GM12878 (cell line): ENCODE measurements at regions not wholly inside any gene's neighbourhood (a gene's known extent, or its start where the extent isn't known, plus 50 kb on each side); places are given as distances from the start of the nearest gene placed in this dataset.

Experiments
- ATAC-seq: fragments of 200-7000 bp; cut with Tn5 transposase; 3 replicates; pipeline ENCODE4 v1.9.1; 2020; ENCODE audit warnings: mild to moderate bottlenecking, moderate library complexity
- BruUV-seq: library from RNA; stranded (reverse); fragments of 400-500 nt; replicated peaks from 2 replicates; lab custom pipeline; 2021; lab: Mats Ljungman, UMichigan
- CTCF ChIA-PET: fragments of 300-600 bp; sonication (Branson Sonifier 250); formaldehyde crosslinking; extraction: SDS; loops from one replicate; lab custom pipeline; 2021; ENCODE audit warnings: inconsistent platforms; lab: Yijun Ruan, JAX
- POLR2A ChIA-PET: fragments of 350-600 bp; formaldehyde crosslinking; extraction: SDS; loops from one replicate; lab custom pipeline; 2021; ENCODE audit warnings: inconsistent platforms; lab: Charles Lee
- RAD21 ChIA-PET: fragments of 300-600 bp; sonication (Branson Sonifier 250); formaldehyde crosslinking; loops from one replicate; lab custom pipeline; 2023; ENCODE audit warnings: antibody characterized with exemption; ENCODE audit not compliant: unreplicated experiment; lab: Charles Lee
- SMC1A ChIA-PET: fragments of 300-600 bp; sonication (Branson Sonifier 250); formaldehyde crosslinking; loops from one replicate; lab custom pipeline; 2023; ENCODE audit not compliant: unreplicated experiment, uncharacterized antibody; lab: Charles Lee
- DNase-seq: peaks from one replicate; pipeline ENCODE4 v3.0.0-alpha.2; 2011; ENCODE audit warnings: low read depth, low spot score
- FAIRE-seq: peaks from 3 replicates; lab custom pipeline; 2011; peaks lifted over from hg19 to GRCh38; lab: Jason Lieb, UNC
- H2AFZ ChIP-seq: 2 replicates; pipeline ENCODE4 v1.6.0; 2011; ENCODE audit warnings: low read depth, low read length, control low read depth; ENCODE audit not compliant: control insufficient read depth
- H3K27ac ChIP-seq: 2 replicates; pipeline ENCODE4 v1.5.1; 2011; ENCODE audit warnings: control low read depth; ENCODE audit not compliant: control insufficient read depth, insufficient read depth
- H3K27me3 ChIP-seq, 2 experiments: replicated peaks in 1 of 2; 2 replicates each; pipeline versions ENCODE4 v1.6.0 to v1.6.1; 2011; ENCODE audit warnings: low read length in 1 of 2; ENCODE audit not compliant: control insufficient read depth in 2 of 2, insufficient read depth in 2 of 2
- H3K36me3 ChIP-seq, 2 experiments: 2 replicates each; pipeline ENCODE4 v1.5.1; 2011; ENCODE audit warnings: low read length in 1 of 2; ENCODE audit not compliant: control insufficient read depth in 2 of 2, insufficient read depth in 2 of 2
- H3K4me1 ChIP-seq: 2 replicates; pipeline ENCODE4 v1.6.1; 2011; ENCODE audit warnings: mild to moderate bottlenecking, low read length, moderate library complexity, mixed read lengths; ENCODE audit not compliant: control insufficient read depth, insufficient read depth
- H3K4me2 ChIP-seq: 2 replicates; pipeline ENCODE4 v1.6.0; 2011; ENCODE audit warnings: control low read depth; ENCODE audit not compliant: control insufficient read depth, insufficient read depth
- H3K4me3 ChIP-seq: fragments of 200-600 bp; sonication (generic); 2 replicates; pipeline ENCODE4 v1.5.1; 2016
- H3K79me2 ChIP-seq: 2 replicates; pipeline ENCODE4 v1.6.0; 2011; ENCODE audit warnings: low read length; ENCODE audit not compliant: control insufficient read depth, insufficient read depth
- H3K9ac ChIP-seq: 2 replicates; pipeline ENCODE4 v1.8.0; 2011; ENCODE audit warnings: low read length, control low read depth, mixed read lengths; ENCODE audit not compliant: control insufficient read depth, insufficient read depth
- H3K9me3 ChIP-seq: replicated peaks from 3 replicates; pipeline ENCODE4 v1.5.1; 2011; ENCODE audit warnings: mild to moderate bottlenecking, low read length; ENCODE audit not compliant: control insufficient read depth, insufficient read depth
- H4K20me1 ChIP-seq: 2 replicates; pipeline ENCODE4 v1.6.0; 2011; ENCODE audit not compliant: control insufficient read depth, insufficient read depth
- DPF2 ChIP-seq: fragments of 450-650 bp; IDR thresholded peaks from 2 replicates; pipeline ENCODE4 v1.6.1; 2017; ENCODE audit warnings: mild to moderate bottlenecking
- ETV6 ChIP-seq, 2 experiments: fragments of 450-650 bp in 1 of 2; IDR thresholded peaks in 1 of 2; conservative IDR thresholded peaks in 1 of 2; 2 replicates each; pipeline ENCODE4 v1.6.1; 2014; ENCODE audit warnings: antibody characterized with exemption in 1 of 2, borderline replicate concordance in 1 of 2, low read depth in 1 of 2, mild to moderate bottlenecking in 1 of 2, moderate library complexity in 1 of 2
- IRF4 ChIP-seq: IDR thresholded peaks from 2 replicates; pipeline ENCODE4 v1.6.1; 2011; ENCODE audit warnings: low read depth, low read length
- KAT2A ChIP-seq: conservative IDR thresholded peaks from 2 replicates; pipeline ENCODE4 v1.6.1; 2011; ENCODE audit warnings: low read depth, low read length; ENCODE audit not compliant: control insufficient read depth
- MAX ChIP-seq: IDR thresholded peaks from 2 replicates; pipeline ENCODE4 v1.6.1; 2012; ENCODE audit warnings: low read depth, low read length, improper control_type of control experiment
- MEF2A ChIP-seq: IDR thresholded peaks from 2 replicates; pipeline ENCODE4 v1.6.1; 2011; ENCODE audit warnings: low read depth, mild to moderate bottlenecking, low read length, moderate library complexity; ENCODE audit not compliant: insufficient read depth
- NR2C2 ChIP-seq: IDR thresholded peaks from 2 replicates; pipeline ENCODE4 v1.6.1; 2011; ENCODE audit warnings: borderline replicate concordance, low read depth; ENCODE audit not compliant: control insufficient read depth, insufficient read length
- PKNOX1 ChIP-seq: fragments of 450-650 bp; IDR thresholded peaks from 2 replicates; pipeline ENCODE4 v1.6.1; 2016; ENCODE audit warnings: mild to moderate bottlenecking
- PML ChIP-seq: IDR thresholded peaks from 2 replicates; pipeline ENCODE4 v1.6.1; 2012; ENCODE audit warnings: low read length, inconsistent platforms
- POU2F2 ChIP-seq: IDR thresholded peaks from 3 replicates; pipeline ENCODE4 v1.6.1; 2011; ENCODE audit warnings: low read depth, mild to moderate bottlenecking, low read length, borderline replicate concordance
- PRDM15 ChIP-seq: fragments of 450-650 bp; formaldehyde crosslinking; IDR thresholded peaks from 2 replicates; pipeline ENCODE4 v1.4.0; 2020; ENCODE audit warnings: mild to moderate bottlenecking, moderate library complexity
- RELB ChIP-seq: fragments of 450-650 bp; IDR thresholded peaks from 2 replicates; pipeline ENCODE4 v1.6.1; 2017; ENCODE audit warnings: low read depth, mild to moderate bottlenecking, moderate library complexity
- RUNX3 ChIP-seq: IDR thresholded peaks from 2 replicates; pipeline ENCODE4 v1.6.1; 2012; ENCODE audit warnings: low read length, inconsistent platforms
- SMARCA5 ChIP-seq: fragments of 450-650 bp; IDR thresholded peaks from 2 replicates; pipeline ENCODE4 v1.6.1; 2017; ENCODE audit warnings: mild to moderate bottlenecking
- ZNF24 ChIP-seq: fragments of 450-650 bp; IDR thresholded peaks from 2 replicates; pipeline ENCODE4 v1.6.1; 2017; ENCODE audit warnings: antibody characterized with exemption, mild to moderate bottlenecking
- WGBS: methylation state at CpG from one replicate; pipeline ENCODE4 v1.1.6; 2016; ENCODE audit warnings: low lambda C conversion rate; ENCODE audit not compliant: insufficient replicate concordance, insufficient coverage; ENCODE audit errors: missing lambda C conversion rate; 5-methylcytosine and 5-hydroxymethylcytosine counted together
- in situ Hi-C: fragments of 300-500 bp; cut with MboI; formaldehyde crosslinking; loops from 9 replicates; pipeline ENCODE4 v1.14.3; 2018; ENCODE audit warnings: mixed read lengths
- intact Hi-C: fragments of 100-400 bp; cut with micrococcal nuclease; formaldehyde crosslinking; loops from one replicate; pipeline ENCODE4 v1.14.2; 2022; ENCODE audit not compliant: unreplicated experiment

- TF ChIP-seq RELB = no peak
These were observed 54.7 kb upstream of the EIF5 start (continued) for GRCh38 chr14:103279142-103280025.

GRCh38 chr14:103280278-103280928 lies 53.6 kb upstream of the EIF5 start:
- peaks cover 0 to 9% of the 10 kb centered on the region in 2 experiments; a peak in 2 of 4 replicates for H3K27me3 ChIP-seq
- no peaks in the 10 kb centered on the region for H3K36me3 ChIP-seq
- intact Hi-C loops = no loop called here
- no peak for FAIRE-seq
- RAD21 ChIA-PET = no interaction called here
- H3K9me3 ChIP-seq = peaks cover 2% of the 10 kb centered on the region; the same call in 1 of the 3 replicates
- CTCF ChIA-PET = no interaction called here
- H2AFZ ChIP-seq = no peak overlapping the region
- no peak for ATAC-seq
- H3K4me1 ChIP-seq = no peaks in the 10 kb centered on the region
- H3K9ac ChIP-seq = no peak overlapping the region
- no peak overlapping the region for H3K4me2 ChIP-seq
- H3K79me2 ChIP-seq = no peaks in the 10 kb centered on the region
- no TSS peak for BruUV-seq
- no peaks in the 10 kb centered on the region for H4K20me1 ChIP-seq
- DNase-seq = no peak
- SMC1A ChIA-PET = no interaction called here
- no peak overlapping the region for H3K4me3 ChIP-seq
- in situ Hi-C loops = no loop called here
- POLR2A ChIA-PET = no interaction called here
- H3K27ac ChIP-seq = no peak overlapping the region
- 80% methylated on average over 15 of the region's 15 CpGs for WGBS
- no peak for TF ChIP-seq ETV6 (conservative IDR thresholded peaks at IDR 0.05 in 1 of 2, IDR thresholded peaks at IDR 0.05 in 1 of 2; ENCODE audit: borderline replicate concordance in 1 of 2, low read depth in 1 of 2)
- TF ChIP-seq MEF2A = no peak
- no peak for TF ChIP-seq POU2F2
- TF ChIP-seq PKNOX1 = no peak
- no peak for TF ChIP-seq ZNF24
- TF ChIP-seq NR2C2 = no peak
- TF ChIP-seq KAT2A = no peak
- TF ChIP-seq IRF4 = no peak
- TF ChIP-seq MAX = no peak
- TF ChIP-seq SMARCA5 = no peak
- TF ChIP-seq PML = no peak
- no peak for TF ChIP-seq PRDM15 (CRISPR knock-in tag)
- no peak for TF ChIP-seq DPF2
- TF ChIP-seq RUNX3 = no peak
